NCI-H1694 treated with DMSO at 0.1 percent for 48 hours (cell line): ENCODE measurements at regions not wholly inside any gene's neighbourhood (a gene's known extent, or its start where the extent isn't known, plus 50 kb on each side); places are given as distances from the start of the nearest gene placed in this dataset.

Experiments
- DNase-seq: peaks from one replicate; lab custom pipeline; 2025; lab: John Stamatoyannopoulos, UW

DNA sequence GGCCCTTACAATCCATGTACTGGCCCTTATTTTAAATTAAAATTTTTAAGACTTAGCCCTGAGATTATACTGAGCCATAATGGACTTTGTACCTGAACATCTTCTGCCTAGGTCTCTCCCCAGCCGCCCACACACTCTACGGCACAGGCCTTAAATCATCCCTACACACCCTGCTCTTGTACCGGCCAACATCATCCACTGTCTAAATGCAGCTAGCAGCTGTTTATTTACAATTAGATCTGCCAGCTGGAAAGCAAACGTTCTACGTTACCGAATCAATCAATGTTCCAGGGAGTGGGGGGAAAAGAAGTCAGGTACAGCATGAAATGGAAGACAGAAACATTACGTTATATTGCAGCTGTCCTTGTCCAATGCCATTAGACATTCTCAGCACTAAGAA lies 88.4 kb upstream of the GRAMD2B start:
- DNase-seq = peak; percentile 23

DNA sequence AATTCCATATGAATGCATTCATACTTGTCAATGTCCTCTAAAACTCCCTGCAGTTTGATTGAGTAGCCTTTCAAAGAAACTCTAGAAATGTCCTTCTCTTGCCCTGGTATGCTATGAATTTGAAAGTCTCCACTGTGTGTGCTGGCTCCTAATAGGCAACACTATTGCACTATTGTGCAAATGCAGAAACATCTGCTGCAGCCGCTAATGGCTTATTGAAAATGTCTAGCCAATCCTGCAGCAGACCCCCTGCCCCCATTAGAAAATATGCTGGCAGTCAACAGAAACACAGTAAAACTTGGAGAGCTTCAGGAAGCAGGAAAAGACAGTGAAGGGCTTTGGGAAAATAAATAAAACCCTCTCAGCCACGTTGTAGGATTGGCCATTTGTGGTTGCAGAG lies 87.3 kb upstream of the GRAMD2B start:
- no peak for DNase-seq

GRCh38 chr5:126338635-126339034 lies 84.6 kb upstream of the GRAMD2B start:
- no peak for DNase-seq

GRCh38 chr5:126339215-126339805 lies 83.9 kb upstream of the GRAMD2B start:
- DNase-seq = peak; percentile 59

- no peak for DNase-seq
Observed at GRCh38 chr5:126341906-126342630, 81.1 kb upstream of the GRAMD2B start.

- no peak for DNase-seq
Observed at GRCh38 chr5:126348855-126349635, 74.2 kb upstream of the GRAMD2B start.

DNA sequence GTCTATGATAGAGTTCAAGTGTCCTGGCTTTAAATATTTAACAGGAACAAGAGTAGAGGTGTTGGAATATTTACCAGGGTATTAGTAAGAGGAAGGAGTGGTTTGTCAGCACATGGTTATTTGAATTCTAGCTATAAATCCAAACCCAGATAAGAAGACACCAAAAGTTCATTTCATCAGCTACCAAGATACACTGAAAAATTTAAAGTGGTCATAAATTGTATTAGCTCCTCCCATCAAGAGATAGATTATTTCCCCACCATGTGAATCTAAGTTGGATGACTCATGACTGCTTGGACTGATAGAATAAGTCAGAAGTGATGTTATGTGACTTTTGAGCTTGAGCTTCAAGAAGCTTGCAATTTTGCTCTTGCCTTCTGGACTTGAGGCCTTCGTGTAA lies 72.1 kb upstream of the GRAMD2B start:
- DNase-seq = no peak

DNA sequence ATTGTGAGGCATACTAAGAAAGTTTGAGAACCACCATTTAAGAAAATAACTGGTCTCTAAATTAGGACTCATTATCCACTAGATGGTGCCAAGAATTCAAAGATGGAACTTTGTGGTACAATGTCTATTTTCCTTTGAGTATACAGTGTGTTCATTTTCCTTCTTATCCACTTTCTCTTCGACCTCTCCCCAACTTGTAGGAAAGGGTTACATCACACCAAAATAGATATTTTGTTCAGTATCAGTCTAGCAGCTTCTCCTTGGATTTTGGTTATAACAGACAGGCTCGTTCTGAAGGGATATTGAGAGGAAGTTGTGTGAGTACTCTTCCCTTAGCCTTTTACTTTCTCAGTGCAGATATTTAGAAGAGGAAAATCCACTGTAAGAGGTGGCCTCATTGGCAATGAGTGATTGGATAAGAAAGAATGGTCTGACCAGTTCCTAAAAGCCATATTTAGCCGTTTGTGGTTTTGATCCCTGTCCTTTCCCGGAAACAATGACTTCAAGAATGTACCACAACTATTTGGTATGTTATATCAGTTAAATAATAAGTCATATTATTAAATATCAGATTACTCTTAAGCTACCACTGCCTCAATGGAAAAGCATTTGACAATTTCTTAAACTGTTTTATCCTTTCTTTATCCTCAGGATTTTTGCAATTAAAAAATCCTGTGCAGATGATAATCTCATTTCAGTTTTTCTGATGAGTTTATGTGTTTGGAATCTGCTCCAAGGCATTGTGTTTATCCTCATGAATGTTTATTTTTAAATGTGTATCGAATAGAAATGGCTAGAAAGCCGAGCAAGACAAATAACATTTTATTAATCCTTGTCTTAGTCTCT lies 69.0 kb upstream of the GRAMD2B start:
- DNase-seq = peak; percentile 44

DNA sequence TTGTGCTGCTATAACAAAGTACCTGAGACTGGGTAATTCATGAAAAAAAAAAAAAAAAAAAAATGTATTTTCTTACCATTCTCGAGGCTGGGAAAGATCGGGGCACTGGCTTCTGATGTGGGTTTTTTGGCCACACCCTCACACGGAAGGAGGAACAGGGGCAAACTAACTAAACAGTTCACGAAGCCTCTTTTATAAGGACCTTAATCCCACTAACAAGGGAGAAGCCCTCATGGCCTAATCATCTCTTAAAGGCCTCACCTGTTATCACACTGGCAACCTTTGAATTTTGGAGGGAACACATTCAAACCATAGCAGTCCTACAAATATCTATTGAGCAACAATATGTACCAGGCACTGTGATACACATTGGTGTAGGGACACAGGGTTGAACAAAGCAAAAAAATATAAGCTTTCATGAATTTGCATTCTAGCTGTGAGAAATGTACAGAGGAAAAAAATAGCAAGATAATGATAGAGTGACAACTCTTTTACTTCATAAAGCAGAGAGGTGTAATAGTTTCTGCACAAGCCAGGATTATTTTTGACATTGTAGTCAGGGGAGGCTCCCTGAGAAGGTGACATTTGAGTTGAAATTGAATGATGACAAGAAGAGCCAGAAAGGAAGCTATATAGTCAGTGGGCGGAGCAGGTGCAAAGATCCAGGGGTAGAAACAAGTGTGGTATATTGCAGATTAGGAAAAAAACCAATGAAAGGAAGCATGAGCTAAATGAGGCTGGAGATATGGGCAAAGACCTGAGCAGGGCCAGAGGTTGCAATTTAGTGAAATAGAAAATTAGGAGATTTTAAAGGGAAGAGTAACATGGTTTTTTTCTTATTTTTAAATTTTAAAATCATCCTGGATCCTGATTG lies 68.1 kb upstream of the GRAMD2B start:
- DNase-seq = no peak

GRCh38 chr5:126355940-126356339 lies 67.3 kb upstream of the GRAMD2B start:
- DNase-seq = no peak

GRCh38 chr5:126357585-126358342 lies 65.4 kb upstream of the GRAMD2B start:
- no peak for DNase-seq

- no peak for DNase-seq
Observed at GRCh38 chr5:126358525-126358924, 64.7 kb upstream of the GRAMD2B start.

GRCh38 chr5:126359884-126360283 lies 63.3 kb upstream of the GRAMD2B start:
- no peak for DNase-seq

DNA sequence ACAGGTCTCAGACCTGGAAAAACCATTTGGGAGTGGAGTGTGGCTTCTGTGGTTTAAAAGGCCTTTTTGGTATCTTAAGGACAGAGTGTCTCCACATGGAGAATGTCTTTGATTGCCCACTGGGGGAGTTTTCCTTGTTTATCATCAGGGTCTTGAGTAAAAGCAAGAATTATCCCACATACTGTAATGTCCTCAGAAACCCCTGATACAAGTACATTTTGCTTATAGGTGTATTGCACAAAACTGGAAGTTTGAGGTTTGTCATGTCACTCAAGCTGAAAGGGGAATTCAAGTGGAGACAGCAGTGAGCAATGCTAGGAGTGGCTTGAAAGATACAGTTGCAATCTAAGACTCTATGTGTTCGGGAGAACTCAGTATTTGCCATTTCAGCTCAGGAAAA lies 62.7 kb upstream of the GRAMD2B start:
- DNase-seq = no peak

- no peak for DNase-seq
Observed at GRCh38 chr5:126363658-126364057, 59.6 kb upstream of the GRAMD2B start.

DNA sequence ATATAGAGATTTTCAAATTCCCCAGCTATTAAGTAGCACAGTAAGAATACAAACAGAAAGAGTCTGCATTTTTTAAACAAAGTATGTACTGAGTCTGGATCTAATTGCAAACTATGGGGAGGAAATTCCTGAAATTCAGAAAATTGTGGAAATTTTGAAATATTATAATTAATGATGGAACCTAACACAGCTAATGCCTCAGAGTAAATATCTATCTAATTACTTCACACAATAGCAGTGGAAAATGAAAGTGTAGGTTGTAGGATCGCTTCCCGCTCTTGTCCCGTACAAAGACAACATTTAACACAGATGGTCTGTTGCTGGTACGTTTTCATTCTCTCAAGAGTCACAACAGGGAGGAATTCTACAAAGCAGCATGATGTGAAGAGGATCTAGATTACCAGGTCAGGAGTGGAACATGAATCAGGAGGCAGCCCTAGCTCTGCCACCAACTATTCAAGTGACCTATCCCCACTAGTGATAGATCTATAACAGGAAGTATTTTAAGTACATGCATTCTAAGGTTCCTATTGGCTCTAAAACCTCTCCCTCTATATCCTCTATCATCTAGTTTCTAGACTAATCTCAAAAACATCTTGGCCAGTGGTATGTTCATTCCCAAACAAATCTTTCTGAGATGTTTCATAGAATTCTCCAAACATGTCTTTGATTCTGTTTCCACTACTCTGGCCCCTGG lies 58.9 kb upstream of the GRAMD2B start:
- no peak for DNase-seq

- no peak for DNase-seq
Observed at GRCh38 chr5:126365446-126366198, 57.6 kb upstream of the GRAMD2B start.

DNA sequence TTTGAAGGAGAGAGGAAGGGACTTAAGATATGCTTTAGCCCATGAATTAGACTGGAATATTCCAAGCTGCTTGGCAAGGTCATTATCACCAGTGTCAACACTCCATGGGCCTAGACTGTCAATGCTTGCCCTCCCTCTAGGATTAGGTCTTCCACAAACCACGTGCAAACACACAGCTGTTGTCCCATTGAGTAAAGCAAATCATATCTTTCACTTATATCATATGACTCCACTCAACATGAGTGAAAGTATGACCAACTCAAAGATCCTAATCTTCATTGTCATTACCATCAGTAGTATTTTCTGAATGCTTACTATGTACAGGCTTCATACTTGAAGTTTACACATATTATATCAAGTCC lies 57.0 kb upstream of the GRAMD2B start:
- no peak for DNase-seq

GRCh38 chr5:126368239-126368812 lies 54.9 kb upstream of the GRAMD2B start:
- no peak for DNase-seq
